Osteoblast (primary cell): ENCODE measurements at regions not wholly inside any gene's neighbourhood (a gene's known extent, or its start where the extent isn't known, plus 50 kb on each side); places are given as distances from the start of the nearest gene placed in this dataset.
"Not testable (repeated sequence)": the region's sequence is repeated elsewhere in the genome, so short reads cannot be mapped to it uniquely, and the experiment has no call there.

Source experiments
- DNase-seq: peaks from one replicate; pipeline ENCODE4 v3.0.0; 2011; ENCODE audit warnings: low spot score, mixed read lengths; ENCODE audit not compliant: insufficient read length; ENCODE audit errors: missing footprints
- H2AFZ ChIP-seq: 2 replicates; pipeline ENCODE4 v1.6.0; 2011; ENCODE audit warnings: mild to moderate bottlenecking, low read length
- H3K27ac ChIP-seq: 2 replicates; pipeline ENCODE4 v1.5.1; 2011; ENCODE audit warnings: mild to moderate bottlenecking, low read depth, low read length, moderate library complexity
- H3K27me3 ChIP-seq: 2 replicates; pipeline ENCODE4 v1.6.0; 2012; ENCODE audit warnings: mild to moderate bottlenecking, control low read depth, inconsistent platforms, low read length, moderate library complexity; ENCODE audit not compliant: insufficient read depth
- H3K36me3 ChIP-seq: 2 replicates; pipeline ENCODE4 v1.5.1; 2011; ENCODE audit warnings: mild to moderate bottlenecking, low read length, control low read depth, moderate library complexity; ENCODE audit not compliant: insufficient read depth
- H3K4me1 ChIP-seq: 2 replicates; pipeline ENCODE4 v1.5.1; 2011; ENCODE audit warnings: mild to moderate bottlenecking, low read length, control low read depth, moderate library complexity; ENCODE audit not compliant: insufficient read depth
- H3K4me2 ChIP-seq: 2 replicates; pipeline ENCODE4 v1.6.0; 2011; ENCODE audit warnings: mild to moderate bottlenecking, low read length; ENCODE audit not compliant: insufficient read depth
- H3K4me3 ChIP-seq: fragments of 200-600 bp; sonication (generic); 3 replicates; pipeline ENCODE4 v1.5.1; 2012; ENCODE audit warnings: mild to moderate bottlenecking, low read length, inconsistent platforms; ENCODE audit not compliant: insufficient read depth
- H3K79me2 ChIP-seq: 2 replicates; pipeline ENCODE4 v1.6.0; 2012; ENCODE audit warnings: mild to moderate bottlenecking, low read length, control low read depth, inconsistent platforms; ENCODE audit not compliant: insufficient read depth
- H3K9me3 ChIP-seq: 2 replicates; pipeline ENCODE4 v1.5.1; 2011; ENCODE audit warnings: low read depth, low read length, control low read depth
- H4K20me1 ChIP-seq: 2 replicates; pipeline ENCODE4 v1.6.0; 2012; ENCODE audit warnings: mild to moderate bottlenecking, low read length, control low read depth; ENCODE audit not compliant: insufficient read depth

GRCh38 chr9:65382701-65383318 is 97.8 kb upstream of the FOXD4L5 start:
- not testable (repeated sequence) for H3K4me3 ChIP-seq, H3K27me3 ChIP-seq, H2AFZ ChIP-seq, H3K9me3 ChIP-seq, H3K79me2 ChIP-seq, H3K4me2 ChIP-seq, H3K4me1 ChIP-seq, H4K20me1 ChIP-seq, H3K36me3 ChIP-seq, DNase-seq, H3K27ac ChIP-seq
